HG03097 (cell line): ENCODE measurements at regions not wholly inside any gene's neighbourhood (a gene's known extent, or its start where the extent isn't known, plus 50 kb on each side); places are given as distances from the start of the nearest gene placed in this dataset.

Source experiments
- ATAC-seq: cut with Tn5 transposase; IDR thresholded peaks from one replicate; pipeline ENCODE4 v1.9.1; 2021; ENCODE audit not compliant: unreplicated experiment, low FRiP score

- no peak for ATAC-seq
Measured at GRCh38 chr3:102176333-102177050, 258.3 kb upstream of the ZPLD1 start.

- no peak for ATAC-seq
Measured at GRCh38 chr3:102177075-102177755, 257.6 kb upstream of the ZPLD1 start.

GRCh38 chr3:102178817-102179216, 256.0 kb upstream of the ZPLD1 start:
- no peak for ATAC-seq

- ATAC-seq: peak; percentile 40
Measured at GRCh38 chr3:102179326-102180177, 255.3 kb upstream of the ZPLD1 start.

- ATAC-seq: peak; percentile 43
Measured at GRCh38 chr3:102180280-102180931, 254.4 kb upstream of the ZPLD1 start.

- no peak for ATAC-seq
Measured at GRCh38 chr3:102181175-102181920, 253.5 kb upstream of the ZPLD1 start.

- ATAC-seq: no peak
Measured at GRCh38 chr3:102182162-102182561, 252.7 kb upstream of the ZPLD1 start.

- no peak for ATAC-seq
Measured at GRCh38 chr3:102183186-102183585, 251.6 kb upstream of the ZPLD1 start.

GRCh38 chr3:102183623-102184022, 251.2 kb upstream of the ZPLD1 start:
- no peak for ATAC-seq

- no peak for ATAC-seq
Measured at GRCh38 chr3:102189541-102189940, 245.3 kb upstream of the ZPLD1 start.

GRCh38 chr3:102189956-102190723, 244.7 kb upstream of the ZPLD1 start:
- ATAC-seq: no peak

- no peak for ATAC-seq
Measured at GRCh38 chr3:102192575-102192974, 242.2 kb upstream of the ZPLD1 start.

- no peak for ATAC-seq
Measured at GRCh38 chr3:102193255-102193654, 241.6 kb upstream of the ZPLD1 start.

- no peak for ATAC-seq
Measured at GRCh38 chr3:102194001-102194400, 240.8 kb upstream of the ZPLD1 start.

GRCh38 chr3:102194760-102195159, 240.1 kb upstream of the ZPLD1 start:
- ATAC-seq: no peak

- ATAC-seq: no peak
Measured at GRCh38 chr3:102195198-102195948, 239.4 kb upstream of the ZPLD1 start.

- no peak for ATAC-seq
Measured at GRCh38 chr3:102200126-102200525, 234.7 kb upstream of the ZPLD1 start.

GRCh38 chr3:102200560-102200959, 234.3 kb upstream of the ZPLD1 start:
- ATAC-seq: no peak

- no peak for ATAC-seq
Measured at GRCh38 chr3:102205647-102206046, 229.2 kb upstream of the ZPLD1 start.
